GM10266 (cell line): ENCODE measurements at regions not wholly inside any gene's neighbourhood (a gene's known extent, or its start where the extent isn't known, plus 50 kb on each side); places are given as distances from the start of the nearest gene placed in this dataset.

Source experiments
- DNase-seq: peaks from one replicate; pipeline ENCODE4 v3.0.0; 2012; ENCODE audit errors: extremely low spot score
- TF ChIP-seq, protein P1 (sequence below): IDR thresholded peaks from 2 replicates; pipeline ENCODE4 v1.5.1; 2012; ENCODE audit warnings: mild to moderate bottlenecking, low read depth; ENCODE audit not compliant: control insufficient read depth, insufficient read depth; ENCODE audit errors: missing control alignments

DNA sequence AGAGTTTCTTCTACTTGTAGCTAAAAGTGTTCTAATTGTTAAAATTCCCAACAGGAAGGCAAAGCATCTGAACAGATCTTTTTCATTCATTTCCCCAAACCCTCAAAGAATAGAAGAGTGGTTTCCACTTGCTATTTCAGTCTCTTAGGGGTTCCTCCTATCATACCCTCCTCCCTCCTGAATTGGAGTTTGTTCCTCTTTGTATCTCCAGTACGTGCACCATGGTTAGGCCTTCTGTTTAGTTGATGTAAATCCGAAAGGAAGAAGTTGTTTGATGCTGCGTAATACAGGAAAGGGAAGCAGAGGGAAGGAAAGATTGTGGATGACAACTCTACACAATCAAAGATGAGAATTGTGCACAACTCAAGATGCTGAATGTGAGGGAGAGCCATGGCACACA lies 303.6 kb downstream of the PIK3R1 start:
- TF ChIP-seq, protein P1, sequence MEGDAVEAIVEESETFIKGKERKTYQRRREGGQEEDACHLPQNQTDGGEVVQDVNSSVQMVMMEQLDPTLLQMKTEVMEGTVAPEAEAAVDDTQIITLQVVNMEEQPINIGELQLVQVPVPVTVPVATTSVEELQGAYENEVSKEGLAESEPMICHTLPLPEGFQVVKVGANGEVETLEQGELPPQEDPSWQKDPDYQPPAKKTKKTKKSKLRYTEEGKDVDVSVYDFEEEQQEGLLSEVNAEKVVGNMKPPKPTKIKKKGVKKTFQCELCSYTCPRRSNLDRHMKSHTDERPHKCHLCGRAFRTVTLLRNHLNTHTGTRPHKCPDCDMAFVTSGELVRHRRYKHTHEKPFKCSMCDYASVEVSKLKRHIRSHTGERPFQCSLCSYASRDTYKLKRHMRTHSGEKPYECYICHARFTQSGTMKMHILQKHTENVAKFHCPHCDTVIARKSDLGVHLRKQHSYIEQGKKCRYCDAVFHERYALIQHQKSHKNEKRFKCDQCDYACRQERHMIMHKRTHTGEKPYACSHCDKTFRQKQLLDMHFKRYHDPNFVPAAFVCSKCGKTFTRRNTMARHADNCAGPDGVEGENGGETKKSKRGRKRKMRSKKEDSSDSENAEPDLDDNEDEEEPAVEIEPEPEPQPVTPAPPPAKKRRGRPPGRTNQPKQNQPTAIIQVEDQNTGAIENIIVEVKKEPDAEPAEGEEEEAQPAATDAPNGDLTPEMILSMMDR, result no peak
- DNase-seq, result no peak

DNA sequence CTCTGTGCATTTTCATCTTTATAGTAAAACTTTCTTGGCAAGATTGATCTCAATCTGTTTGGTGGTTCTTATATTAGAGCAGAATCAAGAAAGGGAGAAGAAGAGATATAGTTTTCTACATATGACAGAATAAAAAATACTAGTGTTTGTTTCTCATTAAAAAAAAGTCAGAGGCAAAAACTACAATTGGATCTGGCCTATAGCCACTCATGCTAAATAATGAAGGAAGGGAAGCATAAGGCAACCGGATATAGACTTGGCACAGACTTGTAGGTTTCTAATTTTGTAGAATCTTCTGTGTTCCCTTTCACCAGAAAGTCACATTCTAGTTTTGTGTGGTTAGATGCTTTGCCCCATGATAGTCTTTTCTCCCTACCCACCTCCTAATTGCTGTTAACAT lies 306.2 kb downstream of the PIK3R1 start:
- TF ChIP-seq, protein P1, result no peak
- no peak for DNase-seq

DNA sequence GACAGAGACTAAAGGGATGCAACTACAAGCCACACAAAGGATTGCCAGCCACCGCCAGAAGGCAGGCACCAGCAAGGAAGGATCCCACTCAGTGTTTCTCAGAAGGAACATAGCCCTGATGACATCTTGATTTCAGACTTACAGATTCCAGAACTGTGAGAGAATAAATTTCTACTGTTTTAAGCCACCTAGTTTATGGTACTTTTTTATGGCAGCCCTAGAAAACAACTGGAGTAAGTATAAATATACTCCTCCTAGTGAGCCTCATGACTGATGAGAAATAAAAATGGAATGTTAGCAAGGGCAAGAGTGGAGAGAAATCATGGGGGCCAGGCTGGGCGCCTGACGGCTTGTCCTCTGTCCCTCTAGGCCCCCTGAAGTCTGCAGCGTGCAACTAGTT lies 307.3 kb downstream of the PIK3R1 start:
- TF ChIP-seq, protein P1, result no peak
- DNase-seq, result no peak

DNA sequence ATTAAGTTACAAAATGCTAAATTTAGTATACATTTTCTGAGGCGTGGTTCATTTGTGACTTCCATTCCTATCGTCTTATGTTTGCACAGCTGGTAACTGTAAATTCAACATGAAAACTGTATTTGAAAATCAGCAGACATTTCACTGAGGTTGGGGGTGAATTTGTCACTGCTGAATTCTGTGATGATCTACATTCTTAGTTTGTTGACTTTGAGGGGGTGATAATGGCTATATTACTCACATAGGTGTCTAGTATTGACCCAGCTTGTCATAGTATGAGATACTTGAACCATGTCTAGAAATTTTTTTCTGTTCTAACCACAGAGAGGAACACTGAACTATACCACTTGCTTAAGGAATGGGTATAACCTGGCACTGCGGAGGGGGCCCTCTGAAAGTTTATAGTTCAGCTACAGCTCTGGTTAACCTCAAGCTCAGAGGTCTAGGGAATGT lies 313.3 kb downstream of the PIK3R1 start:
- no peak for DNase-seq
- TF ChIP-seq, protein P1, result no peak

DNA sequence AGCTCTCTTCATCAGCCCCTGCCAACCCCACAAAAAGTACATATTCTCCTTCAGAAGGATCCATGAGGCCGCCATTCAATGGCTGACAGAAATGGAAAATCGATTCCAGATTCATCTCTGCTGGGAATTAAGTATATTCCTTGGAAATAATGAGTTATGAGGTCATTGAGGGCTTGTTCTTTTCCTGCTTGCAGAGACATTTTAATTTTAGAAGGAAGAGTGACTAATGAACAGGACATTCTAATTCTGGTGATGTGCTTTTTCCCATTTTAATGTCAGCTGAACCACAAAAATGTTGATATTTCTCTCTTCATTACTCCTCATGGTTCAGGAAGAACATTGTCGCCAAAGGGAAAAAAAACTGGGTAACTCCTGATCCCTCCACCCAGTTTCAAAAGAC lies 314.0 kb downstream of the PIK3R1 start:
- TF ChIP-seq, protein P1, result no peak

DNA sequence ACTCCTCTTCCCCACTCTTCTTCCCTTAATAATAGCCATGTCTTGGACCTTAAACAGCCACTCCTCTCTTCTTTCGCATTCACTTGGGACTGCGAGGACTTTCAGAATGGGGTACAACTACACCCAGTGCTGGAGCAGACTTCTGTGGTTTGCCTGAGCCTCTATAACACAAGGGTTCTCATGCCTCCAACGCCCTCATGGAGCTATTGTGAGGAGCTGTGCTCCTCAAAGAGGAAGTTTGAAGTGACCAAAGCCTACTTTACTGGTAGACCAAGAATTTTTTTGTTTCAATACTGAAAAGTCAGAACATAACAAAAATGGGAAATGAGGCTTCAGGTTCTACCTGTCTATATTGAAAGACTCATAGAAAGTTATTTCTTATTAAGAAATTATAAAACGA lies 316.4 kb downstream of the PIK3R1 start:
- no peak for DNase-seq
- TF ChIP-seq, protein P1, result no peak

More for the DNA sequence above, 314.0 kb downstream of the PIK3R1 start:
- no peak for DNase-seq

DNA sequence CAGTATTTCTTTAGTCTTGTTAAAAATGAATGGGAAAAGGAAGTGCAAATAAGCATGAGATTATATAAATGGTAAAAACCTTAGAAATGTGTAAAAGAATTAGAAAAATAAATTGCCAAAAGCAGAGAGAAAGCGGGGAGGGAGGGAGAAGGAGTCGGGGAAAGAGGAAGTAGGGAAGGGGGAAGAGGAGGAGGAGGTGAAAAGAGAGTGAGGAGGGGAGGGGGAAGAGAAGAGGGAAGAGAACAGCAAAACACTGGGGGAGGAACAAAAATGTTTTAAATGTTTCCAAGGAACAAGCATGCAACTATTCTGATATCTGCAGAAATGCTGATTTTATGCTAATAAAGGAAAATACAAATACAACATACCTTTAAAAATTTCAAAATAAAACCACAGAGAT lies 317.5 kb downstream of the PIK3R1 start:
- DNase-seq, result no peak
- TF ChIP-seq, protein P1, result no peak
